K562 (cell line): ENCODE measurements at regions not wholly inside any gene's neighbourhood (a gene's known extent, or its start where the extent isn't known, plus 50 kb on each side); places are given as distances from the start of the nearest gene placed in this dataset.

Experiments used
- ATAC-seq: fragments of 200-7000 bp; cut with Tn5 transposase; 3 replicates; pipeline ENCODE4 v1.9.1; 2020; ENCODE audit warnings: moderate library complexity
- BruUV-seq: library from RNA; stranded (reverse); fragments of 400-500 nt; replicated peaks from 2 replicates; lab custom pipeline; 2021; lab: Mats Ljungman, UMichigan
- CTCF ChIA-PET: fragments of 300-600 bp; formaldehyde crosslinking; extraction: SDS; loops from one replicate; lab custom pipeline; 2021; ENCODE audit warnings: low intra/inter-chr PET ratio; lab: Yijun Ruan, JAX
- POLR2A ChIA-PET: fragments of 300-600, 350-650 bp; sonication (Branson Sonifier 250); formaldehyde crosslinking; extraction: SDS; loops from one replicate; lab custom pipeline; 2021; ENCODE audit warnings: antibody characterized with exemption, inconsistent platforms; lab: Yijun Ruan, JAX
- DNase-seq, 4 experiments: peaks; one replicate each; pipeline versions ENCODE4 v3.0.0 to v3.0.0-alpha.2; 2011 to 2018; ENCODE audit warnings: low spot score in 3 of 4, mixed read lengths in 3 of 4; ENCODE audit errors: extremely low read depth in 1 of 4
- FAIRE-seq: peaks from 2 replicates; lab custom pipeline; 2011; peaks lifted over from hg19 to GRCh38; lab: Jason Lieb, UNC
- H2AFZ ChIP-seq: 2 replicates; pipeline ENCODE4 v1.6.0; 2011; ENCODE audit warnings: low read depth, low read length, control low read depth, inconsistent platforms
- H3K27ac ChIP-seq: fragments of 200-600 bp; 3 replicates; pipeline ENCODE4 v1.8.0; 2011; ENCODE audit warnings: low read depth, mild to moderate bottlenecking, control low read depth, inconsistent platforms, low read length, moderate library complexity, mixed read lengths; ENCODE audit errors: extremely low read depth
- H3K27me3 ChIP-seq, 2 experiments: fragments of 300-600 bp in 1 of 2; 2 replicates in 1 of 2; 3 replicates in 1 of 2; pipeline versions ENCODE4 v1.6.0 to v1.8.0; 2011; ENCODE audit warnings: inconsistent platforms in 2 of 2, low read length in 2 of 2, mild to moderate bottlenecking in 1 of 2, mixed read lengths in 1 of 2, moderate library complexity in 1 of 2; ENCODE audit not compliant: control insufficient read depth in 2 of 2, insufficient read depth in 2 of 2
- H3K36me3 ChIP-seq: fragments of 300-600 bp; 3 replicates; pipeline ENCODE4 v1.8.0; 2011; ENCODE audit warnings: mild to moderate bottlenecking, low read length, inconsistent platforms; ENCODE audit not compliant: control insufficient read depth, insufficient read depth
- H3K4me1 ChIP-seq, 2 experiments: fragments of 200-600 bp in 1 of 2; replicated peaks in 1 of 2; 2 replicates in 1 of 2; 3 replicates in 1 of 2; pipeline versions ENCODE4 v1.5.1 to v1.8.0; 2011; ENCODE audit warnings: inconsistent platforms in 2 of 2, low read length in 2 of 2, mild to moderate bottlenecking in 1 of 2, mixed read lengths in 1 of 2, moderate library complexity in 1 of 2; ENCODE audit not compliant: control insufficient read depth in 2 of 2, insufficient read depth in 2 of 2
- H3K4me2 ChIP-seq: 2 replicates; pipeline ENCODE4 v1.6.1; 2011; ENCODE audit warnings: low read length, control low read depth, inconsistent platforms, mixed read lengths; ENCODE audit not compliant: insufficient read depth
- H3K4me3 ChIP-seq: fragments of 200-600 bp; sonication (generic), shearing (Covaris generic); 2 replicates; pipeline ENCODE4 v1.5.1; 2016; ENCODE audit warnings: control low read depth, inconsistent platforms
- H3K79me2 ChIP-seq: fragments of 200-600 bp; 3 replicates; pipeline ENCODE4 v1.8.0; 2011; ENCODE audit warnings: low read length, inconsistent platforms; ENCODE audit not compliant: control insufficient read depth, insufficient read depth
- H3K9ac ChIP-seq, 2 experiments: 2 replicates each; pipeline versions ENCODE4 v1.6.0 to v1.6.1; 2011; ENCODE audit warnings: low read depth in 2 of 2, low read length in 2 of 2, control low read depth in 1 of 2, inconsistent platforms in 1 of 2, mild to moderate bottlenecking in 1 of 2, mixed read lengths in 1 of 2; ENCODE audit not compliant: insufficient read depth in 1 of 2
- H3K9me1 ChIP-seq: one replicate; pipeline ENCODE4 v1.6.0; 2011; ENCODE audit warnings: inconsistent platforms, mild to moderate bottlenecking, low read length, moderate library complexity; ENCODE audit not compliant: control insufficient read depth, insufficient read depth
- H3K9me3 ChIP-seq: replicated peaks from 2 replicates; pipeline ENCODE4 v1.5.1; 2011; ENCODE audit warnings: low read depth, low read length, inconsistent platforms; ENCODE audit not compliant: control insufficient read depth, insufficient read depth
- H4K20me1 ChIP-seq: replicated peaks from 2 replicates; pipeline ENCODE4 v1.6.1; 2011; ENCODE audit warnings: low read length, inconsistent platforms, mixed read lengths; ENCODE audit not compliant: control insufficient read depth, insufficient read depth
- COPS2 ChIP-seq: fragments of 450-650 bp; conservative IDR thresholded peaks from 2 replicates; pipeline ENCODE4 v1.6.1; 2016; ENCODE audit warnings: mild to moderate bottlenecking, moderate library complexity
- PCBP2 ChIP-seq: fragments of 200-400 bp; formaldehyde crosslinking; IDR thresholded peaks from 2 replicates; pipeline ENCODE4 v1.6.1; 2018; ENCODE audit warnings: low read length, low read depth, mild to moderate bottlenecking, moderate library complexity; ENCODE audit not compliant: poor library complexity, severe bottlenecking
- ZNF398 ChIP-seq: fragments of 250-450 bp; sonication (Bioruptor Pico); IDR thresholded peaks from 2 replicates; pipeline ENCODE4 v1.8.0; 2021; ENCODE audit warnings: moderate library complexity, mild to moderate bottlenecking, inconsistent platforms
- ZNF695 ChIP-seq: fragments of 450-650 bp; formaldehyde crosslinking; IDR thresholded peaks from 2 replicates; pipeline ENCODE4 v1.4.0; 2020; ENCODE audit warnings: mild to moderate bottlenecking, moderate library complexity
- WGBS: fragments of 100-300 bp; shearing (Covaris generic); methylation state at CpG from one replicate; pipeline ENCODE4 v1.1.6; 2016; ENCODE audit warnings: low coverage, mixed read lengths; ENCODE audit not compliant: insufficient coverage; ENCODE audit errors: missing lambda C conversion rate; 5-methylcytosine and 5-hydroxymethylcytosine counted together
- in situ Hi-C: fragments of 300-500 bp; cut with MboI; formaldehyde crosslinking; loops from 4 replicates; pipeline ENCODE4 v1.15.0; 2018; ENCODE audit warnings: inconsistent platforms, mixed read lengths
- intact Hi-C: fragments of 100-400 bp; cut with micrococcal nuclease; formaldehyde crosslinking; loops from 2 replicates; pipeline ENCODE4 v1.14.2; 2022
- TF ChIP-seq, protein P1 (sequence below): fragments of 250-450 bp; sonication (Bioruptor Pico); IDR thresholded peaks from 2 replicates; pipeline ENCODE4 v1.5.1; 2021; ENCODE audit warnings: mild to moderate bottlenecking

GRCh38 chr6:48736501-48737206, 625.7 kb upstream of the PTCHD4 start:
- no peaks in the 10 kb centered on the region for H3K36me3 ChIP-seq
- in situ Hi-C loops, result no loop called here
- POLR2A ChIA-PET, result no interaction called here
- H2AFZ ChIP-seq, result no peak overlapping the region
- no peak overlapping the region for H3K9ac ChIP-seq
- no peak overlapping the region for H3K4me2 ChIP-seq
- no peaks in the 10 kb centered on the region for H4K20me1 ChIP-seq
- H3K4me1 ChIP-seq, result no peaks in the 10 kb centered on the region
- H3K9me3 ChIP-seq, result no peaks in the 10 kb centered on the region
- ATAC-seq, result no peak
- H3K4me3 ChIP-seq, result no peak overlapping the region
- intact Hi-C loops, result no loop called here
- DNase-seq, result peak in 1 of 4 experiments; percentile 12
- TF ChIP-seq COPS2, result no peak
- TF ChIP-seq ZNF398, result no peak
- TF ChIP-seq PCBP2, result no peak
- TF ChIP-seq, protein P1, sequence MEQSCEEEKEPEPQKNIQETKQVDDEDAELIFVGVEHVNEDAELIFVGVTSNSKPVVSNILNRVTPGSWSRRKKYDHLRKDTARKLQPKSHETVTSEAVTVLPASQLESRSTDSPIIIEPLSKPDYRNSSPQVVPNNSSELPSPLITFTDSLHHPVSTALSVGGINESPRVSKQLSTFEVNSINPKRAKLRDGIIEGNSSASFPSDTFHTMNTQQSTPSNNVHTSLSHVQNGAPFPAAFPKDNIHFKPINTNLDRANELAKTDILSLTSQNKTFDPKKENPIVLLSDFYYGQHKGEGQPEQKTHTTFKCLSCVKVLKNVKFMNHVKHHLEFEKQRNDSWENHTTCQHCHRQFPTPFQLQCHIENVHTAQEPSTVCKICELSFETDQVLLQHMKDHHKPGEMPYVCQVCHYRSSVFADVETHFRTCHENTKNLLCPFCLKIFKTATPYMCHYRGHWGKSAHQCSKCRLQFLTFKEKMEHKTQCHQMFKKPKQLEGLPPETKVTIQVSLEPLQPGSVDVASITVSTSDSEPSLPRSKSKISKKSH (CRISPR knock-in tag), result no peak
- no peak for TF ChIP-seq ZNF695 (CRISPR knock-in tag)
- BruUV-seq, result no TSS peak
- CTCF ChIA-PET, result no interaction called here
- WGBS, result 2% methylated on average over 2 of the region's 2 CpGs
- H3K79me2 ChIP-seq, result no peaks in the 10 kb centered on the region
- no peak for FAIRE-seq
- H3K27me3 ChIP-seq, result no peaks in the 10 kb centered on the region
- no peak overlapping the region for H3K27ac ChIP-seq
- H3K9me1 ChIP-seq, result no peaks in the 10 kb centered on the region
